Lung (tissue), 11 donors: ENCODE measurements at regions not wholly inside any gene's neighbourhood (a gene's known extent, or its start where the extent isn't known, plus 50 kb on each side); places are given as distances from the start of the nearest gene placed in this dataset.

Source experiments
- ATAC-seq: fragments of 200-7000 bp; cut with Tn5 transposase; one replicate; pipeline ENCODE4 v1.9.1; 2020; ENCODE audit warnings: moderate number of reproducible peaks; ENCODE audit not compliant: insufficient read depth, low FRiP score
- DNase-seq, 3 donors: peaks; one replicate each; pipeline ENCODE4 v3.0.0-alpha.2; 2013 to 2017
- H3K27ac ChIP-seq, 2 donors: one replicate each; pipeline ENCODE4 v1.5.1; 2013; ENCODE audit warnings: mild to moderate bottlenecking in 2 of 2, moderate library complexity in 2 of 2, control low read depth in 1 of 2, inconsistent platforms in 1 of 2, low read depth in 1 of 2, low read length in 1 of 2
- H3K27me3 ChIP-seq, 3 donors: one replicate each; pipeline ENCODE4 v1.5.1; 2013; ENCODE audit warnings: low read length in 2 of 3; ENCODE audit not compliant: control insufficient read depth in 3 of 3, insufficient read depth in 3 of 3
- H3K36me3 ChIP-seq, 4 donors: one replicate each; pipeline ENCODE4 v1.5.1; 2013; ENCODE audit warnings: low read length in 4 of 4, mild to moderate bottlenecking in 1 of 4, moderate library complexity in 1 of 4; ENCODE audit not compliant: control insufficient read depth in 4 of 4, insufficient read depth in 4 of 4
- H3K4me1 ChIP-seq, 5 donors: one replicate each; pipeline ENCODE4 v1.5.1; 2013; ENCODE audit warnings: low read length in 5 of 5, mild to moderate bottlenecking in 2 of 5, moderate library complexity in 1 of 5; ENCODE audit not compliant: control insufficient read depth in 5 of 5, insufficient read depth in 5 of 5
- H3K4me3 ChIP-seq: one replicate; pipeline ENCODE4 v1.5.1; 2013; ENCODE audit warnings: mild to moderate bottlenecking, control low read depth, moderate library complexity
- H3K9ac ChIP-seq, 2 donors: one replicate each; pipeline ENCODE4 v1.5.1; 2013; ENCODE audit warnings: low read length in 2 of 2, control low read depth in 1 of 2; ENCODE audit not compliant: insufficient read depth in 1 of 2
- H3K9me3 ChIP-seq, 4 donors: one replicate each; pipeline ENCODE4 v1.5.1; 2013; ENCODE audit warnings: low read length in 3 of 4, mild to moderate bottlenecking in 1 of 4, moderate library complexity in 1 of 4; ENCODE audit not compliant: control insufficient read depth in 4 of 4, insufficient read depth in 3 of 4
- CTCF ChIP-seq: IDR thresholded peaks from 2 replicates; pipeline ENCODE4 v1.5.1; 2012; ENCODE audit warnings: mild to moderate bottlenecking; ENCODE audit errors: control extremely low read depth, extremely low read depth
- WGBS, 2 donors: extraction: QIAGEN DNeasy Blood & Tissue Kit; methylation state at CpG; one replicate each; pipeline ENCODE4 v1.1.7; 2013; 5-methylcytosine and 5-hydroxymethylcytosine counted together
- donor health status: control.
- donor health status: control.
- donor health status: Bipolar disorder and iron deficiency.
- donor health status: healthy.
- donor health status: DM: yes; HTN: yes; CAD: no.

- Histone ChIP-seq H3K4me3 (no peak overlapping the region), H3K9me3 (no peaks in the 10 kb centered on the region), H3K9ac (no peak overlapping the region), H3K27me3 (no peaks in the 10 kb centered on the region), H3K4me1 (no peaks in the 10 kb centered on the region), H3K27ac (no peak overlapping the region), H3K36me3 (no peaks in the 10 kb centered on the region)
- DNase-seq (no peak), ATAC-seq (no peak)
- 50 to 64% methylated on average over 4 of the region's 4 CpGs for WGBS, 2 donors
- TF ChIP-seq CTCF: no peak
Observed at GRCh38 chr1:96482616-96483015, 239.0 kb upstream of the PTBP2 start.

- no peak for TF ChIP-seq CTCF
- Histone ChIP-seq H3K4me3 (no peak overlapping the region), H3K4me1 (peaks cover 0 to 9% (median 0%) of the 10 kb centered on the region in 5 donors), H3K9me3 (no peaks in the 10 kb centered on the region), H3K27me3 (no peaks in the 10 kb centered on the region), H3K9ac (no peak overlapping the region), H3K27ac (no peak overlapping the region), H3K36me3 (no peaks in the 10 kb centered on the region)
- no peak for DNase-seq
- no peak for ATAC-seq
- WGBS, 2 donors: 59 to 68% methylated on average over 3 of the region's 3 CpGs
Observed at GRCh38 chr1:96487394-96487793, 234.2 kb upstream of the PTBP2 start.

- DNase-seq: peak; percentile 19 to 82 (median 41)
- Histone ChIP-seq H3K27ac (no peak overlapping the region), H3K4me3 (no peak overlapping the region)
Observed at GRCh38 chr1:96487971-96488370, 233.6 kb upstream of the PTBP2 start.

More at GRCh38 chr1:96487971-96488370, 233.6 kb upstream of the PTBP2 start:
- Histone ChIP-seq H3K9me3 (no peaks in the 10 kb centered on the region), H3K9ac (no peak overlapping the region), H3K36me3 (no peaks in the 10 kb centered on the region), H3K27me3 (no peaks in the 10 kb centered on the region), H3K4me1 (peaks cover 0 to 9% (median 0%) of the 10 kb centered on the region in 5 donors)
- no peak for ATAC-seq
- TF ChIP-seq CTCF: no peak
- WGBS, 2 donors: 74 to 84% methylated on average over 5 of the region's 5 CpGs
